ENCODE measurements at regions not wholly inside any gene's neighbourhood (a gene's known extent, or its start where the extent isn't known, plus 50 kb on each side); places are given as distances from the start of the nearest gene placed in this dataset.

GRCh38 chr4:148786699-148787098, 344.5 kb upstream of the NR3C2 start:
- TF ChIP-seq, protein P1, sequence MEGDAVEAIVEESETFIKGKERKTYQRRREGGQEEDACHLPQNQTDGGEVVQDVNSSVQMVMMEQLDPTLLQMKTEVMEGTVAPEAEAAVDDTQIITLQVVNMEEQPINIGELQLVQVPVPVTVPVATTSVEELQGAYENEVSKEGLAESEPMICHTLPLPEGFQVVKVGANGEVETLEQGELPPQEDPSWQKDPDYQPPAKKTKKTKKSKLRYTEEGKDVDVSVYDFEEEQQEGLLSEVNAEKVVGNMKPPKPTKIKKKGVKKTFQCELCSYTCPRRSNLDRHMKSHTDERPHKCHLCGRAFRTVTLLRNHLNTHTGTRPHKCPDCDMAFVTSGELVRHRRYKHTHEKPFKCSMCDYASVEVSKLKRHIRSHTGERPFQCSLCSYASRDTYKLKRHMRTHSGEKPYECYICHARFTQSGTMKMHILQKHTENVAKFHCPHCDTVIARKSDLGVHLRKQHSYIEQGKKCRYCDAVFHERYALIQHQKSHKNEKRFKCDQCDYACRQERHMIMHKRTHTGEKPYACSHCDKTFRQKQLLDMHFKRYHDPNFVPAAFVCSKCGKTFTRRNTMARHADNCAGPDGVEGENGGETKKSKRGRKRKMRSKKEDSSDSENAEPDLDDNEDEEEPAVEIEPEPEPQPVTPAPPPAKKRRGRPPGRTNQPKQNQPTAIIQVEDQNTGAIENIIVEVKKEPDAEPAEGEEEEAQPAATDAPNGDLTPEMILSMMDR (IDR thresholded peaks at IDR 0.05; ENCODE audit: insufficient read depth, low read length, poor library complexity, severe bottlenecking), result no peak
- TF ChIP-seq EZH2phosphoT487 (conservative IDR thresholded peaks at IDR 0.05; ENCODE audit: low read length), result no peak
